ENCODE measurements at regions not wholly inside any gene's neighbourhood (a gene's known extent, or its start where the extent isn't known, plus 50 kb on each side); places are given as distances from the start of the nearest gene placed in this dataset.

DNA sequence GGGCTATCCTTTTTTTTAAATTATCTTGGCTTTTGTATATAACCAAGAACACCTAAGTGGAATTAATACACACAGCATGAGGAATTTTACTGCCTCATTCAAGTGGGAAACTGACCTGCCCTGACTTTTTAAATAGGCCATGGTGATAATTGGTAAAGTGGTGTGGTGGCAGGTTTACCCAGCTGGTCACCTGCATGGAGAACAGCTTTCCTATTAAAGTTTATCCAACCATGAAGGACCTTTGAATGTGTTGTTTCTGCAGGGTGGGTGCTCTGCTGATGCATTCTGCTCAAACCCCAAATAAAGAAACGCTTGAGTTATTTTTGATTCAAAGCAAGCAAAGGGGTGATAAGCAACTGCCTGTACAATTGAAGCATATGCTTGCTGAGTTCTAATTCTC is 261.0 kb upstream of the GRIN3A start:
- Histone ChIP-seq H2AFZ (ENCODE audit: low read depth) (no peak overlapping the region), H3K4me1 (ENCODE audit: control insufficient read depth in 1 of 2, insufficient read depth in 2 of 2, low read depth in 1 of 2, low read length in 1 of 2) (no peaks in the 10 kb centered on the region), H3F3A (replicated peaks; ENCODE audit: insufficient read depth) (no peaks in the 10 kb centered on the region), H3K27me3 (ENCODE audit: insufficient read depth) (no peaks in the 10 kb centered on the region), H4K20me1 (ENCODE audit: insufficient read depth) (no peaks in the 10 kb centered on the region), H3K4me3 (ENCODE audit: low read depth in 2 of 2, low read length in 1 of 2) (no peak overlapping the region), H3K4me2 (no peak overlapping the region), H3K27ac (ENCODE audit: low read depth in 2 of 2, low read length in 1 of 2) (no peak overlapping the region), H3K9me3 (no peaks in the 10 kb centered on the region), H3K9ac (no peak overlapping the region), H3K36me3 (replicated peaks in 1 of 2; ENCODE audit: control insufficient read depth in 1 of 2, insufficient read depth in 2 of 2, low read length in 1 of 2) (no peaks in the 10 kb centered on the region), H3K79me2 (ENCODE audit: insufficient read depth) (no peaks in the 10 kb centered on the region), H3K9me2 (no peaks in the 10 kb centered on the region)
- CTCF ChIA-PET, result no interaction called here
- WGBS (ENCODE audit: low lambda C conversion rate), result 22% methylated on average over 1 of the region's 1 CpG
- POLR2A ChIA-PET, result no interaction called here
- no peak for DNase-seq
- TF ChIP-seq FOSL2 (IDR thresholded peaks at IDR 0.05; ENCODE audit: borderline replicate concordance, low read depth) (no peak), RXRA (IDR thresholded peaks at IDR 0.05; ENCODE audit: borderline replicate concordance, low read depth) (no peak), TAF1 (IDR thresholded peaks at IDR 0.05; ENCODE audit: borderline replicate concordance, low read depth, low read length) (no peak), EP300 (IDR thresholded peaks at IDR 0.05; ENCODE audit: borderline replicate concordance in 1 of 2, low read depth in 1 of 2, low read length in 1 of 2) (no peak), GATA2 (CRISPR knock-in tag; IDR thresholded peaks at IDR 0.05) (no peak), SIN3A (IDR thresholded peaks at IDR 0.05; ENCODE audit: borderline replicate concordance, low read depth, low read length) (no peak), TEAD4 (IDR thresholded peaks at IDR 0.05; ENCODE audit: borderline replicate concordance, insufficient read depth) (no peak), NRF1 (IDR thresholded peaks at IDR 0.05; ENCODE audit: low read depth, low read length) (no peak), MXI1 (IDR thresholded peaks at IDR 0.05; ENCODE audit: low read depth, low read length) (no peak), RAD21 (IDR thresholded peaks at IDR 0.05; ENCODE audit: low read length) (no peak), FOXM1 (IDR thresholded peaks at IDR 0.05; ENCODE audit: low read depth) (no peak), REST (IDR thresholded peaks at IDR 0.05; ENCODE audit: low read depth, low read length) (no peak), GABPA (IDR thresholded peaks at IDR 0.05; ENCODE audit: low read depth) (no peak), CHD2 (IDR thresholded peaks at IDR 0.05; ENCODE audit: low read length, partially characterized antibody) (no peak)

GRCh38 chr9:101995231-101995630 is 256.8 kb upstream of the GRIN3A start:
- ChIA-PET POLR2A (no interaction called here), CTCF (interaction anchor here (1.4 kb wide), 1 partner anchor 17 kb away, joined by 4 read pairs; no protein-coding TSS in a partner anchor)
- Histone ChIP-seq H3K36me3 (replicated peaks in 1 of 2; ENCODE audit: control insufficient read depth in 1 of 2, insufficient read depth in 2 of 2, low read length in 1 of 2) (no peaks in the 10 kb centered on the region), H3K9ac (no peak overlapping the region), H3K9me3 (no peaks in the 10 kb centered on the region), H4K20me1 (ENCODE audit: insufficient read depth) (no peaks in the 10 kb centered on the region), H3K79me2 (ENCODE audit: insufficient read depth) (no peaks in the 10 kb centered on the region), H3K4me2 (no peak overlapping the region), H3K4me1 (ENCODE audit: control insufficient read depth in 1 of 2, insufficient read depth in 2 of 2, low read depth in 1 of 2, low read length in 1 of 2) (no peaks in the 10 kb centered on the region), H3K27me3 (ENCODE audit: insufficient read depth) (no peaks in the 10 kb centered on the region), H3K9me2 (no peaks in the 10 kb centered on the region; the same call in 1 of the 2 replicates), H3K4me3 (ENCODE audit: low read depth in 2 of 2, low read length in 1 of 2) (no peak overlapping the region), H2AFZ (ENCODE audit: low read depth) (no peak overlapping the region), H3F3A (replicated peaks; ENCODE audit: insufficient read depth) (no peaks in the 10 kb centered on the region), H3K27ac (ENCODE audit: low read depth in 2 of 2, low read length in 1 of 2) (no peak overlapping the region; a peak in 1 of 4 replicates)
- 0% methylated on average over 5 of the region's 5 CpGs for WGBS (ENCODE audit: low lambda C conversion rate)
- no peak for DNase-seq
- no peak for TF ChIP-seq SIN3A (IDR thresholded peaks at IDR 0.05; ENCODE audit: borderline replicate concordance, low read depth, low read length)
- no peak for TF ChIP-seq EP300 (IDR thresholded peaks at IDR 0.05; ENCODE audit: borderline replicate concordance in 1 of 2, low read depth in 1 of 2, low read length in 1 of 2)
- no peak for TF ChIP-seq GABPA (IDR thresholded peaks at IDR 0.05; ENCODE audit: low read depth)
- TF ChIP-seq MAX (IDR thresholded peaks at IDR 0.05; ENCODE audit: low read depth), result no peak
- TF ChIP-seq, protein P1, sequence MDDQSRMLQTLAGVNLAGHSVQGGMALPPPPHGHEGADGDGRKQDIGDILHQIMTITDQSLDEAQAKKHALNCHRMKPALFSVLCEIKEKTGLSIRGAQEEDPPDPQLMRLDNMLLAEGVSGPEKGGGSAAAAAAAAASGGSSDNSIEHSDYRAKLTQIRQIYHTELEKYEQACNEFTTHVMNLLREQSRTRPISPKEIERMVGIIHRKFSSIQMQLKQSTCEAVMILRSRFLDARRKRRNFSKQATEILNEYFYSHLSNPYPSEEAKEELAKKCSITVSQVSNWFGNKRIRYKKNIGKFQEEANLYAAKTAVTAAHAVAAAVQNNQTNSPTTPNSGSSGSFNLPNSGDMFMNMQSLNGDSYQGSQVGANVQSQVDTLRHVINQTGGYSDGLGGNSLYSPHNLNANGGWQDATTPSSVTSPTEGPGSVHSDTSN (IDR thresholded peaks at IDR 0.05), result no peak
- TF ChIP-seq ELF1 (IDR thresholded peaks at IDR 0.05), result no peak
- no peak for TF ChIP-seq SMC3 (IDR thresholded peaks at IDR 0.05; ENCODE audit: low read depth, low read length)
- TF ChIP-seq TCF12 (IDR thresholded peaks at IDR 0.05), result no peak
- TF ChIP-seq RCOR1 (IDR thresholded peaks at IDR 0.05; ENCODE audit: low read length), result no peak
